ENCODE measurements at regions not wholly inside any gene's neighbourhood (a gene's known extent, or its start where the extent isn't known, plus 50 kb on each side); places are given as distances from the start of the nearest gene placed in this dataset.

DNA sequence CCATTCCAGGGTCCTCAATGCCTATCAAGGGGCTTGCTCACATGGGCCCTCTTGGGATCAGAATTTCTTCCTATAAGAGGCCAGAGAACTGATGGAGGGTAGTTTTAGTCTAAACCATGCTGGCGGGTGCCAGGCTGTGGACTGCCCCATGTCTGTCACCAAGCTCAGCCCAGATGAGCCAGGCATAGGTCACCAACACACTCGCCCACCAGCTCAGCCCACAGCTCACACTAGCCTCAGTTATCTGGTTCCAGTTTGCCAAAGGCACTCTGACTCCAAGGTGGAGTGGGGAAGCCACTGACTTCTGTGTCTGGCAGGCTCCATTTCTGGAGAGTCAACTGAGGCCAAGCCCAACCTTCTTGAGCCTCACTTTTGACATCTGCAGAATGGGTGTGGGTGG lies 50.7 kb upstream of the INSYN1 start:
- no peak for DNase-seq (ENCODE audit: low read depth)

DNA sequence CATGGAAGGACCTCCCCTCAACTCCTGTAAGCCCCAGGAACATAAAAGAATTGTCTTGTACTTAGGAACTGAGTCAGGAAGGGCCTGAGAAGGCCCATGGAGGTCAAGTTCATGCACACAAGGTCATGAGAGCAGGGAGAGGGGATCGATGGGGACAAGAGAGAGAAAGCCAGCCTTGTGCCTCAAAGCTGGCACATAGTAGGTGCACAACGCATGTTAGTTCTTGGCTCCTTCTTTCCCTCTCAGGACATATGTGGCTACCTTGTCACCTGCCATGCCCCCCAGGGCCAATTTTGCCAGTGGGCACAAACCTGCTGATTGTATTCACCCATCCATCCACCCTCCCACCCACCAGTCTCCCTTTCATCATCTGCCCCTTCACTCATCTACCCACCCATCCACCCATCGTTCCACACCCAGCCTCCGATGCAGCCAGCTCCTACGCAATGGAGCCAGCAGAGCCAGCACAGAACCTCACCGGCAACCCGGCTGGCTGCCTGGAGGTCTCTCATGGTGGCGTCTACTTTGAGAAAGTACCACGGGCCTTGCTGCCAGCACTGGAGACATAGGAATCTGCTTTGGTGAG lies 52.4 kb upstream of the INSYN1 start:
- no peak for DNase-seq (ENCODE audit: low read depth)

DNA sequence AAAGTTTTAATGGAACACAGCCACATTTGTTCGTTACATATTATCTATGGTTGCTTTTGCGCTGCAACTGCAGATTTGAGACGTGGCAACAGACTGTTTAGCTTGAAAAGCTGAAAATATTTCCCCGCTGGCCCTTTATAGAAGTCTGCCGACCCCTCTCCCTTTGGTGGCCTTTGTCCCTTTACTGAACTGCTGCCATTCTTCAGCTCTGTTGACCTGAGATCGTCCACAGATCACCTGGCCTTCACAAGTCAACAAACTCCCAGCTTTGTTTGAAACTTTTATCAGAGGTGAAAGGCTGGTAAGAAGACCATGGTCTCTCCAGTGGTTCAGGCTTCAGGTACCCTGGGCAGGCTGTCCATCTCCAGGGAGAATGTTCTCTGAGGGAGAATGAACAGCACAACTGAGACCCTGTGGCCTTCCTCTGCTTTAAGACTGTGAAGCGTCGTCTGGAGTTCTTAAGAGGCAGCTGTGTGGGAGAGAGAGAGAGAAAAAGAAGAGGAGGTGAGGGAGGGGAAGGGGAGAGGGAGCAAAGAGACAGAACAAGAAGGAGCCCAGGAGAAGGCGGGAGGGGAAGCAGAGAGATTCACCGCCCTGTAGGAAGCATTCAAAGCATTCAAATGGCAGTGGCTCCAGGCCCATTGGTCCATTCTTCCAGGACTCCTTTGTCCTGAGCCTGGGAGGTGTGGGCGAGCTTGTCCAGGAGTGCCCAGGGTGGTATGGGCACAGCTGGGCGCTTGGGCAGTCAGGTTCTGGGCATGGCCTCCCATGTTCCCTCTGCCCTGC lies 53.7 kb upstream of the INSYN1 start:
- DNase-seq (ENCODE audit: low read depth): no peak

DNA sequence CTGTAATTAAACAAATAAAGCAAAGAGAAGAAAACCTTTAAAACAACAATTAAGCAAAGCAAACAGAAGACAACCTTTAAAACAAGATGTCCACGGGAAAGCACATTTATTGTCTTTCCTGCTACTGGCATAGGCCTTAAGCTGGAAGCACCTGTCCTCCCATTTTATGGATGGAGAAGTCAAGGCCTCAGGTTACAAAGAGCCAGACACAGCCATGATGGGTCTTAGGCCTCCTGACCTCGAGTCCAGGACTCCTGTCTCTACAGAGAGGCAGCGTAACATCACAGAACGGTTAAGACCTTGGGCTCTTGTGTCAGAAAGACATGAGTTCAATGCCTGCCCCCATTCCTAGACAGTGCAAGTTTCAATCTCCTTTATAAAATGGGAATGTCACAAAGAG lies 54.7 kb upstream of the INSYN1 start:
- no peak for DNase-seq (ENCODE audit: low read depth)

DNA sequence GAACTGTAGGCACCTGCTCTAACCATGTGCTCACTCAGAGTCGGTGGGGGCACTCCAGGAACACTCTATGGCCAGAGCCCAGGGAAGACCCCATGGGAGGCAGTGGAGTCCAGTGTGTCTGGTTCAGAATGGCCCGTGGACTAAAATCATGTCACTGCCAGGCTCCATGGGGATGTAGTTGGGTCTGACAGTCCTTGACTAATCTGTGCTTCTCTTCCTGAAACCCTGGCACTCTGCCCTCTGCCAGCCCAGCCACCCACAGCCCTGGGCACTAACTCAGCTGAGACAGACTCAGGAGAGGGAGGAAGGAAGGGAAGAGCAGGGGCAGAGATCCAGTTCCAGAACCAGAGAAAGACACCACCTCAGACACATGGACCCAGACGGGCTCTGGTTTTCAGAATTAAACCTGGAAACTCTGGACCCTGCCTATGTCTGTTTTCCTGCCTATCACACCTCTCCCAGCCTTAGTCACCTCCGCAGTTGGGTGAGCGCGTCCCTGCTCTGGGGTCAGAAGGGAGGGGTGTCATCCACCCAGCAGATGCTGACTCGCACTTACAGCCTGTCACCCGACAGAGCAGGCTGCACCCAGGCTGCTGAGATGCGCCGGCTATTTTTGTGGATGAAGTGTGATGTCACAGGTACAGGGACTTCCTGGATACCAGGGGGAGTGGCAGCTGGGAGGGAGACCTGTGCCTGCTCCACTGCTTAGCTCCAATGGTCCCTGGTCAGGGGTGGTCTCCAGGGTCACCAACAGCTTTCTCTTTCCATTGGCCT lies 56.8 kb upstream of the INSYN1 start:
- no peak for DNase-seq (ENCODE audit: low read depth)

DNA sequence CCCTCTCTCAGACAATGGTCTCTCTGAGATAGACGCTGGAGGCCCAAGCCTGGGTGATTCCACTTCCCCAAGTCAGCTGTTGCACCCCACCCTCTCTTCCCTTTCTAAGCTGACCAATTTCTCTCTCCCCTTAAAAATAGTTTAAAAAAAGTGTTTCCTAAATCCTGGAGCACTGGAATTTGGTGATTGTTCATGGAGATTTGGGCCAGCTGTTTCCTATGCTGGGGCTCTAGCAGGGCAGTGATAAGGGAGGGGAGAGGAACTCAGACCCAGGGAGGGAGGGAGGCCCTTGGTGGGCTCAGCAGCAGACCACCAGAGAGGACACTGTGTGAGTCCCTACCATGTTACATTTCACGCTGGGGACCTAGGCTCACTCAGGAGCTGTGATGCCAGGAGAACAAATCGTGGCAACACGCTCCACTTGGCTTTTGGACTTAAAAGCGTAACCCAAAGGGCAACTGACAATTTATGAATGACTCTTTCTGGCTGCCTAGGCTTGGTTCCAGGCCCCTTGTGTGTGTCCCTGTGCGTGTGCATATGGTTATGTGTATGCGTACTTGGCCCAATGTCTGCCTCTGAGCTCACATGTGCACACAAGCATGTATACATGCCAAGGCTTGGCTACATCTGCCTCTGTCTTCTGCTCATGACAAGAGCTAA lies 59.8 kb upstream of the INSYN1 start:
- no peak for DNase-seq (ENCODE audit: low read depth)

DNA sequence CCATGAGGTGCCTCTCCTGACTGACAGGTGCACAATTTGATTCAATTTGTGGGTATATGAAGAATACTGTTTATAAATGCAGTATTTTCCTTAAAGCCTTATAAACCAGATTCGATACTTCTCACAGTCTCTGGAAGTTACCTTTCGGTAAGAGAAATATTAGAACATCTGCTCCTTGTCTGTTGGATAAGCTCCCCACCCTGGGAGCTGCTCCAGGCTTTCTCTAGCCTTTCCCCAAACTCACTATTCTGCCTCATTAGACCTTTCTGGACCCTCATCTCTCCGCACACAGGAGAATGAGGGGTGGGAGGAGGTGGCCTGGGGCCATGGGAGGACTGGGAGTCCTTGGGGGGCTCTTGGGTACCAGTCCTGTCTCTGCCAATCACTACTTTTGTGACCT lies 59.8 kb upstream of the TBC1D21 start:
- no peak for DNase-seq (ENCODE audit: low read depth)

DNA sequence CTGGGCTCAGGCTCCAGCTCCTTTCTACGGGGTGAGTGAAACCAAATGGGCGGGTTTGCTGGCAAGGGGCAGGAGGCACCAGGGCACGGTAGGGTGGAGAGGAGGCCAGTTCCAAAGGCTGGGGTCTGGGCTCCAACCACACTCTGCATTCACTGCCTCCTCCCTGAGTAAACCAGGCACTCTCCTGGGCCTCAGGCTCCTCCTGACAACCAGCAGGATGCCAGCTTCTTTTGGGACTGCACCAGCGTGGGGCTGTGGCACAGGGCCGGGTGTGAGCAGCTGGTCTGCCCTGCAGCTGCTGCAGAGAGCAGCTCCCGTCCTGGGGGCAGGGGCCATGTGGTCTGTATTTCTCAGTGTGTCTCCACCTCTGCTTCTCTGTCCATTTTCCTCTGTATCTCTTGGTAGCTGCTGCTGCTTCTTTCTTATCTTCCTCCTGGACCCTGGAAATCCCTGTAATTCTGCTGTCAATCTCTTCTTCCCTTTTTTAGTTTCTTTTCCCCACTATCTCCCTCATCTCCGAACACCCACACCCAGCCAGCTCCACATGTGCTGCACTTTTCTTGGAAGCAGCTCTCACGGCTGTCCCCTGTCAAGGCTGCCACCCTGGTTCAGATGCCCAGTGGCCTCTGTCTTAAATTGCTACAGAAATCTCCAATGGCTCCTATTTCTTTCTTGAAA lies 54.9 kb upstream of the TBC1D21 start:
- DNase-seq (ENCODE audit: low read depth): no peak

DNA sequence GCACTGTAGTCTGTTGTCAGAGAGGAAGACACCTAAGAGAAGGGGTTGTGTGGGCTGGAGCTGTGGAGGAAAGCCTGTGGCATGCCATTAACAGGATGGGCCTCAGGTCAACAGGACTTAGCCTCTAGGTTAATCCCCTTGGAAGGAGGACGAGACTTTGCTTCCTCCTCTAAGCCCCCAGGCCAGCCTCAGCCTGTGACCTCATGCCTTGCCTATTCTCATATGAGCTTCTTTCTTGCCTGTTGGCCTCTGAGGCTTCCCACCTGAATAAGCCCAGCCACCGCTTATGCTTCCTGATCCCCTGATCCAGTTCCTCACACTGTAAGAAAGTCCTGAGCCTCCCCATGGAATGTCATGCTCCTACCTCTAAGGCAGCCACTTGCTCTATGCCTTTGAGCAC lies 52.2 kb upstream of the TBC1D21 start:
- DNase-seq (ENCODE audit: low read depth): no peak

DNA sequence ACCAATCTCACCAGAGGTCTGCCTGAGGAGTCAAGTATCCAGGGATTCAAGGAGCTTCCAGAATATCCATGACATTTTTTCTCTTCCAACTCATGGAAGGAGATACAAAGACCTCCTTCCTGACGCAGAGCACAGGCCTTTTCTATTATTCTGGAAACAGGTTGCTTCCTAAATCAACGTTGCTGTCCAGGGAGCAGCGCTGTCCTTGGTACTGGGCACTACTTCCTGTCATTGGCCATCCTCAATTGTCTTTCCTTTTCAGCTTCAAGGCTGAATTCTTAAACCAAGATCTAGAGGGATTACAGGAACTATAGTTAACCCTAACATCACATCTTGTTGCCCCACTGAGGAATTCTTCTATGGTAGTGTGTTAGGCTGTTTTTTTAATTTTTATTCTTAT lies 50.4 kb upstream of the TBC1D21 start:
- peak; percentile 10 for DNase-seq (ENCODE audit: low read depth)

Data from GM04504 (cell line).